ENCODE measurements at regions not wholly inside any gene's neighbourhood (a gene's known extent, or its start where the extent isn't known, plus 50 kb on each side); places are given as distances from the start of the nearest gene placed in this dataset.
A peak's percentile ranks its signal among the peaks of the same experiment; 100 is the strongest.

GRCh38 chr3:38989917-38990510 lies 61.7 kb downstream of the SCN11A start:
- H3K4me1 Mint-ChIP-seq: no peaks in the 10 kb centered on the region
- Histone ChIP-seq H3K9ac (ENCODE audit: insufficient read depth, low read length, poor library complexity, severe bottlenecking) (no peak overlapping the region), H3K4me3 (replicated peaks in 1 of 3; ENCODE audit: low read depth in 2 of 3, low read length in 3 of 3) (no peak overlapping the region), H3K79me2 (ENCODE audit: insufficient read depth, low read length) (no peaks in the 10 kb centered on the region), H3K4me2 (replicated peaks; ENCODE audit: extremely low read depth, low read length, poor library complexity, severe bottlenecking) (no peak overlapping the region), H3K27ac (ENCODE audit: low read depth in 1 of 2, low read length in 2 of 2) (no peak overlapping the region), H3K9me3 (replicated peaks in 1 of 2; ENCODE audit: control insufficient read depth in 1 of 2, insufficient read depth in 1 of 2, low read length in 2 of 2) (no peaks in the 10 kb centered on the region), H3K36me3 (replicated peaks in 1 of 2; ENCODE audit: control insufficient read depth in 1 of 2, insufficient read depth in 2 of 2, low read length in 2 of 2) (no peaks in the 10 kb centered on the region), H4K20me1 (ENCODE audit: insufficient read depth, low read length) (no peaks in the 10 kb centered on the region), H3K4me1 (ENCODE audit: control insufficient read depth in 1 of 2, insufficient read depth in 2 of 2, low read length in 2 of 2) (no peaks in the 10 kb centered on the region), H3K27me3 (ENCODE audit: control insufficient read depth in 2 of 2, insufficient read depth in 2 of 2, low read length in 2 of 2) (no peaks in the 10 kb centered on the region), H2AFZ (ENCODE audit: insufficient read depth, low read depth, low read length, poor library complexity, severe bottlenecking) (no peak overlapping the region)
- DNase-seq: no peak
- 89% methylated on average over 7 of the region's 7 CpGs for WGBS (ENCODE audit: insufficient coverage)
- H3K27me3 Mint-ChIP-seq (ENCODE audit: low read depth in 3 of 3): peaks cover 3 to 5% (median 5%) of the 10 kb centered on the region in 3 donors
- TF ChIP-seq, protein P1, sequence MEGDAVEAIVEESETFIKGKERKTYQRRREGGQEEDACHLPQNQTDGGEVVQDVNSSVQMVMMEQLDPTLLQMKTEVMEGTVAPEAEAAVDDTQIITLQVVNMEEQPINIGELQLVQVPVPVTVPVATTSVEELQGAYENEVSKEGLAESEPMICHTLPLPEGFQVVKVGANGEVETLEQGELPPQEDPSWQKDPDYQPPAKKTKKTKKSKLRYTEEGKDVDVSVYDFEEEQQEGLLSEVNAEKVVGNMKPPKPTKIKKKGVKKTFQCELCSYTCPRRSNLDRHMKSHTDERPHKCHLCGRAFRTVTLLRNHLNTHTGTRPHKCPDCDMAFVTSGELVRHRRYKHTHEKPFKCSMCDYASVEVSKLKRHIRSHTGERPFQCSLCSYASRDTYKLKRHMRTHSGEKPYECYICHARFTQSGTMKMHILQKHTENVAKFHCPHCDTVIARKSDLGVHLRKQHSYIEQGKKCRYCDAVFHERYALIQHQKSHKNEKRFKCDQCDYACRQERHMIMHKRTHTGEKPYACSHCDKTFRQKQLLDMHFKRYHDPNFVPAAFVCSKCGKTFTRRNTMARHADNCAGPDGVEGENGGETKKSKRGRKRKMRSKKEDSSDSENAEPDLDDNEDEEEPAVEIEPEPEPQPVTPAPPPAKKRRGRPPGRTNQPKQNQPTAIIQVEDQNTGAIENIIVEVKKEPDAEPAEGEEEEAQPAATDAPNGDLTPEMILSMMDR (IDR thresholded peaks at IDR 0.05): no peak
- peak overlapping the region in 2 of 7 donors; percentile 41 to 60 for H3K27ac Mint-ChIP-seq
- peaks cover 0 to 1% (median 0%) of the 10 kb centered on the region in 7 donors for H3K9me3 Mint-ChIP-seq
- intact Hi-C loops (cut with micrococcal nuclease): loop anchor here in 1 of 2 donors (10.0 kb wide), 1 partner anchor 465 kb away; no protein-coding TSS in a partner anchor
- H3K36me3 Mint-ChIP-seq: no peaks in the 10 kb centered on the region
- no peak overlapping the region for H3K4me3 Mint-ChIP-seq

DNA sequence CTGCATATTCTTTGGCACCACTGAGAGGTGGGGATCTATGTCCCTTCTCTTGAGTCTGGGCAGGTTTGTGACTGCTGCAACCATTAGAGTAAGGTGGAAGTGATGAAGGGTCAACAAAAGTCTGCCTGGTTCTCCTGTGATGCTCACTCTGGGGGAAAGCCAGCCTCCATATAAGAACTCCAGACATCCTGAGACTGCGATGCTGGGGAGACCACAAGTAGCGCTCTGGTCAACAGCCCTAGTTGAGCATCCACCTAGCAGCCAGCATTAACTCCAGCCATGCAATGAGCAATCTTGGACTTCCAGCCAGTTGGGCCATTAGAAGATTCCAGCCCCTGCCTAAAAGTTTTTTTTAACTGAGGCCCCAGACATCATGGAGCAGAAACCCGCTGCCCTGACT lies 62.8 kb downstream of the SCN11A start:
- Histone ChIP-seq H4K20me1 (ENCODE audit: insufficient read depth, low read length) (no peaks in the 10 kb centered on the region), H3K79me2 (ENCODE audit: insufficient read depth, low read length) (no peaks in the 10 kb centered on the region), H3K9me3 (replicated peaks in 1 of 2; ENCODE audit: control insufficient read depth in 1 of 2, insufficient read depth in 1 of 2, low read length in 2 of 2) (no peaks in the 10 kb centered on the region), H3K27ac (ENCODE audit: low read depth in 1 of 2, low read length in 2 of 2) (no peak overlapping the region), H3K9ac (ENCODE audit: insufficient read depth, low read length, poor library complexity, severe bottlenecking) (no peak overlapping the region), H3K4me1 (ENCODE audit: control insufficient read depth in 1 of 2, insufficient read depth in 2 of 2, low read length in 2 of 2) (no peaks in the 10 kb centered on the region), H3K4me3 (replicated peaks in 1 of 3; ENCODE audit: low read depth in 2 of 3, low read length in 3 of 3) (no peak overlapping the region), H2AFZ (ENCODE audit: insufficient read depth, low read depth, low read length, poor library complexity, severe bottlenecking) (no peak overlapping the region), H3K4me2 (replicated peaks; ENCODE audit: extremely low read depth, low read length, poor library complexity, severe bottlenecking) (no peak overlapping the region), H3K27me3 (ENCODE audit: control insufficient read depth in 2 of 2, insufficient read depth in 2 of 2, low read length in 2 of 2) (no peaks in the 10 kb centered on the region), H3K36me3 (replicated peaks in 1 of 2; ENCODE audit: control insufficient read depth in 1 of 2, insufficient read depth in 2 of 2, low read length in 2 of 2) (no peaks in the 10 kb centered on the region)
- Mint-ChIP-seq H3K4me1 (no peaks in the 10 kb centered on the region), H3K27me3 (ENCODE audit: low read depth in 3 of 3) (peaks cover 5 to 7% (median 6%) of the 10 kb centered on the region in 3 donors), H3K4me3 (no peak overlapping the region), H3K27ac (no peak overlapping the region), H3K36me3 (no peaks in the 10 kb centered on the region), H3K9me3 (peaks cover 0 to 2% (median 0%) of the 10 kb centered on the region in 7 donors)
- TF ChIP-seq, protein P1 (IDR thresholded peaks at IDR 0.05): no peak
- 100% methylated on average over 2 of the region's 3 CpGs for WGBS (ENCODE audit: insufficient coverage)
- intact Hi-C loops (cut with micrococcal nuclease): no loop called here
- no peak for DNase-seq

All from CD14-positive monocyte (primary cell).